ENCODE measurements at regions not wholly inside any gene's neighbourhood (a gene's known extent, or its start where the extent isn't known, plus 50 kb on each side); places are given as distances from the start of the nearest gene placed in this dataset.

- no peak for TF ChIP-seq NFE2L2 (IDR thresholded peaks at IDR 0.05; ENCODE audit: low read depth, low read length)
- TF ChIP-seq CEBPB (IDR thresholded peaks at IDR 0.05; ENCODE audit: low read depth, low read length), result no peak
- no peak for TF ChIP-seq MXI1 (IDR thresholded peaks at IDR 0.05; ENCODE audit: borderline replicate concordance, low read depth, low read length)
- TF ChIP-seq BHLHE40 (IDR thresholded peaks at IDR 0.05; ENCODE audit: low read depth, low read length), result no peak
- no peak for TF ChIP-seq USF2 (IDR thresholded peaks at IDR 0.05; ENCODE audit: low read depth, low read length)
- H3K14ac ChIP-seq (replicated peaks; ENCODE audit: low read depth, low read length), result no peak overlapping the region
- dilution Hi-C loops (cut with HindIII; ENCODE audit: low sequenced_read_pairs, unreplicated experiment) (no loop called here), in situ Hi-C loops (cut with MboI; ENCODE audit: low sequenced_read_pairs) (no loop called here), intact Hi-C loops (cut with micrococcal nuclease) (no loop called here)
- no peak overlapping the region for H2AK9ac ChIP-seq (replicated peaks; ENCODE audit: low read depth, low read length, poor library complexity)
- H2AFZ ChIP-seq (replicated peaks; ENCODE audit: low read length, poor library complexity), result no peak overlapping the region
- H3K36me3 ChIP-seq (ENCODE audit: control insufficient read depth, insufficient read depth, low read length), result no peaks in the 10 kb centered on the region
- H4K20me1 ChIP-seq (ENCODE audit: insufficient read depth, low read length), result no peaks in the 10 kb centered on the region
- ATAC-seq (ENCODE audit: low read depth), result no peak
- no peak overlapping the region for H3K9ac ChIP-seq (ENCODE audit: low read depth, low read length)
- H2BK20ac ChIP-seq (ENCODE audit: low read depth, low read length), result no peak overlapping the region
- ChIA-PET POLR2A (ENCODE audit: unreplicated experiment) (no interaction called here), CTCF (no interaction called here)
- no peak overlapping the region for H3K23ac ChIP-seq (ENCODE audit: low read depth, low read length)
- no peaks in the 10 kb centered on the region for H3K79me1 ChIP-seq (ENCODE audit: low read depth in 1 of 2, low read length in 2 of 2)
- no peak overlapping the region for H3K4me3 ChIP-seq (ENCODE audit: insufficient read depth, low read depth, low read length)
- H4K5ac ChIP-seq (ENCODE audit: low read depth, low read length), result no peak overlapping the region
- H3K27ac ChIP-seq (ENCODE audit: insufficient read depth, low read length), result no peak overlapping the region
- WGBS, 2 experiments (ENCODE audit: extremely low coverage in 2 of 2, insufficient read length in 1 of 2), result 100% methylated on average over 1 of the region's 4 CpGs; no CpG with 5 or more reads in 1 of the 2 experiments
- H3K4ac ChIP-seq (ENCODE audit: low read depth, low read length), result no peak overlapping the region
- no peak overlapping the region for H2BK120ac ChIP-seq (ENCODE audit: low read depth, low read length)
- H3K18ac ChIP-seq (ENCODE audit: low read depth, low read length), result no peak overlapping the region
- DNase-seq, result no peak
- H3K56ac ChIP-seq (ENCODE audit: extremely low read depth, insufficient read depth, low read length), result no peak overlapping the region
- no peak overlapping the region for H2BK15ac ChIP-seq (ENCODE audit: low read depth, low read length)
- no TSS peak for BruUV-seq (replicated peaks)
- no peaks in the 10 kb centered on the region for H3K9me1 ChIP-seq (ENCODE audit: insufficient read depth, low read length)
- no peak overlapping the region for H3K4me2 ChIP-seq (ENCODE audit: low read depth, low read length)
- no peaks in the 10 kb centered on the region for H3K4me1 ChIP-seq (ENCODE audit: control insufficient read depth, insufficient read depth, low read length)
- peaks cover 10% of the 10 kb centered on the region for H3K9me3 ChIP-seq (ENCODE audit: control insufficient read depth, insufficient read depth, low read length)
- H2BK5ac ChIP-seq (ENCODE audit: low read depth, low read length, poor library complexity, severe bottlenecking), result no peak overlapping the region
- no peaks in the 10 kb centered on the region for H3K27me3 ChIP-seq (ENCODE audit: control insufficient read depth, insufficient read depth, low read length)
- no peak overlapping the region for H2AK5ac ChIP-seq (ENCODE audit: low read depth, low read length)
- no peak overlapping the region for H4K8ac ChIP-seq (ENCODE audit: low read depth in 2 of 2, low read length in 2 of 2)
- no peak overlapping the region for H4K91ac ChIP-seq (ENCODE audit: insufficient read depth, low read depth, low read length)
Measured at GRCh38 chr10:61565819-61566560, 96.7 kb upstream of the CABCOCO1 start.
